ENCODE measurements at regions not wholly inside any gene's neighbourhood (a gene's known extent, or its start where the extent isn't known, plus 50 kb on each side); places are given as distances from the start of the nearest gene placed in this dataset.

DNA sequence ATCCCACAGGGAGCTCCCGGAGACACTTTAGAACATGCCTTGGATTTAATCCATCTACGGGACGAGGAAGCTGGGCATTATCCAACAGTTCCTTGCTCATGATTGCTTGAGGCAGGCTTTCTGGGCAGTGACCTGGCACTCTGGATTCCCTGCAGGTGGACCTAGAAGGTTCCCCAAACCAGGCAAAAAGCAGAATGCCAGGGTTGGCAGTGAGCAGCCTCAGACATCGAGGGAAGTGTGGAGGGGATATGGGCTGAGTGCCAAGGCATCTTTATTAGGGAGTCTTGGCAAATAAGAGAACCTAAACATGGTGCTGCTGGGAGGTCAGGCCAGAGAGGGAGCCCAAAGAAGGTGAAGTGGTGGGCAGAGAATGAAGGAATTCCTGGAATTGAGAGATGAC lies 158.5 kb downstream of the CD83 start:
- TF ChIP-seq, protein P1, sequence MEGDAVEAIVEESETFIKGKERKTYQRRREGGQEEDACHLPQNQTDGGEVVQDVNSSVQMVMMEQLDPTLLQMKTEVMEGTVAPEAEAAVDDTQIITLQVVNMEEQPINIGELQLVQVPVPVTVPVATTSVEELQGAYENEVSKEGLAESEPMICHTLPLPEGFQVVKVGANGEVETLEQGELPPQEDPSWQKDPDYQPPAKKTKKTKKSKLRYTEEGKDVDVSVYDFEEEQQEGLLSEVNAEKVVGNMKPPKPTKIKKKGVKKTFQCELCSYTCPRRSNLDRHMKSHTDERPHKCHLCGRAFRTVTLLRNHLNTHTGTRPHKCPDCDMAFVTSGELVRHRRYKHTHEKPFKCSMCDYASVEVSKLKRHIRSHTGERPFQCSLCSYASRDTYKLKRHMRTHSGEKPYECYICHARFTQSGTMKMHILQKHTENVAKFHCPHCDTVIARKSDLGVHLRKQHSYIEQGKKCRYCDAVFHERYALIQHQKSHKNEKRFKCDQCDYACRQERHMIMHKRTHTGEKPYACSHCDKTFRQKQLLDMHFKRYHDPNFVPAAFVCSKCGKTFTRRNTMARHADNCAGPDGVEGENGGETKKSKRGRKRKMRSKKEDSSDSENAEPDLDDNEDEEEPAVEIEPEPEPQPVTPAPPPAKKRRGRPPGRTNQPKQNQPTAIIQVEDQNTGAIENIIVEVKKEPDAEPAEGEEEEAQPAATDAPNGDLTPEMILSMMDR (IDR thresholded peaks at IDR 0.05; ENCODE audit: insufficient read depth, low read length), result no peak
- no peak for TF ChIP-seq POLR2AphosphoS5 (IDR thresholded peaks at IDR 0.05; ENCODE audit: low read depth)

Measured in HL-60 (cell line).